Stomach (tissue), 8 donors: ENCODE measurements at regions not wholly inside any gene's neighbourhood (a gene's known extent, or its start where the extent isn't known, plus 50 kb on each side); places are given as distances from the start of the nearest gene placed in this dataset.

Experiments used
- DNase-seq, 2 donors: peaks; one replicate each; pipeline versions ENCODE4 v3.0.0 to v3.0.0-alpha.2; 2013 to 2019
- H3K27ac ChIP-seq, 5 donors: fragments of 200-600 bp in 4 of 5; sonication (generic) in 4 of 5; one replicate each; pipeline ENCODE4 v1.5.1; 2013 to 2019; ENCODE audit warnings: mild to moderate bottlenecking in 1 of 5, moderate library complexity in 1 of 5
- H3K27me3 ChIP-seq, 3 donors: fragments of 200-600 bp; sonication (generic); one replicate each; pipeline ENCODE4 v1.5.1; 2017 to 2019; ENCODE audit warnings: mixed run types in 1 of 3
- H3K36me3 ChIP-seq, 4 donors: fragments of 200-600 bp; sonication (generic); 1 replicate in 3 of 4; 2 replicates in 1 of 4; pipeline ENCODE4 v1.5.1; 2016 to 2019
- H3K4me1 ChIP-seq, 4 donors: fragments of 200-600 bp; sonication (generic); one replicate each; pipeline ENCODE4 v1.5.1; 2016 to 2019
- H3K4me3 ChIP-seq, 4 donors: fragments of 200-600 bp; sonication (generic) in 3 of 4; one replicate each; pipeline ENCODE4 v1.5.1; 2016 to 2019; ENCODE audit warnings: mild to moderate bottlenecking in 1 of 4
- H3K9me3 ChIP-seq, 4 donors: fragments of 200-600 bp; sonication (generic); one replicate each; pipeline ENCODE4 v1.5.1; 2016 to 2019
- EP300 ChIP-seq: sonication (generic); formaldehyde crosslinking; IDR thresholded peaks from one replicate; pipeline ENCODE4 v1.6.1; 2017; ENCODE audit warnings: antibody characterized with exemption
- POLR2A ChIP-seq, 4 donors: fragments of 450-650 bp; IDR thresholded peaks; one replicate each; pipeline ENCODE4 v1.6.1; 2016; ENCODE audit warnings: antibody characterized with exemption in 4 of 4, control low read depth in 2 of 4, mild to moderate bottlenecking in 1 of 4, moderate library complexity in 1 of 4
- POLR2AphosphoS5 ChIP-seq, 3 donors: sonication (generic); formaldehyde crosslinking; IDR thresholded peaks; one replicate each; pipeline ENCODE4 v1.6.1; 2016; ENCODE audit warnings: antibody characterized with exemption in 3 of 3
- WGBS, 5 donors: extraction: QIAGEN DNeasy Blood & Tissue Kit in 3 of 5; methylation state at CpG; one replicate each; pipeline versions ENCODE4 v1.1.5 to v1.1.7; 2013 to 2018; 5-methylcytosine and 5-hydroxymethylcytosine counted together
- intact Hi-C: fragments of 100-400 bp; cut with DNase I; formaldehyde crosslinking; loops from one replicate; pipeline ENCODE4 v1.15.1; 2023; ENCODE audit warnings: low total_unique reads
- TF ChIP-seq, protein P1 (sequence below), 7 experiments: fragments of 450-650 bp in 4 of 7; fragments of 200-600 bp in 3 of 7; sonication (generic) in 3 of 7; IDR thresholded peaks; one replicate each; pipeline ENCODE4 v1.5.1; 2016 to 2019; ENCODE audit warnings: antibody characterized with exemption in 7 of 7, control low read depth in 2 of 7, mild to moderate bottlenecking in 1 of 7
- donor health status: healthy with polysubstance abuse.
- donor health status: Bipolar disorder and iron deficiency.
- donor health status: healthy.

DNA sequence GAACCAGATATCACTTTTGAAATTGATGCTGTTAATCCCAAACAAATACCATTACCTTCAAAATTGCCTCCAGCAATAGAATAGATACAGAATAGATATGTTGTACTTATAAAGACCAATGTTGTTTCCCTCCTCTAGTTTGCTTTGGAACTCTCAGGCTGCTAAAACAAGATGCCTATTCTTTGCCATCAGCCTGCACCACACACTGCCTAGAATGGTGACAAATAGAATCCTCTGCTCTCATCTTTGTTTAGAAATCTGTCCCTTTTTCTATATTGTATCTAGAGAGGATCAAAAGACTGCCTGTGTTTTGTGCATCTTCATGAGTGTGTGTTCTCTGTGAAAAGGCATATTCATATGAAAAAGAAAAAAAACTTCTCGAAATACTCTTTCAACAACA is 349.2 kb upstream of the CCDC54 start:
- 36 to 82% (median 66%) methylated on average over 1 of the region's 1 CpG for WGBS, 5 donors
- no peaks in the 10 kb centered on the region for H3K27me3 ChIP-seq
- no peaks in the 10 kb centered on the region for H3K36me3 ChIP-seq
- H3K9me3 ChIP-seq: no peaks in the 10 kb centered on the region
- H3K27ac ChIP-seq: no peak overlapping the region
- DNase-seq: no peak
- H3K4me3 ChIP-seq: no peak overlapping the region
- intact Hi-C loops: no loop called here
- TF ChIP-seq POLR2AphosphoS5 (IDR thresholded peaks at IDR 0.05) (no peak), POLR2A (IDR thresholded peaks at IDR 0.05) (no peak), EP300 (no peak)
- TF ChIP-seq, protein P1, sequence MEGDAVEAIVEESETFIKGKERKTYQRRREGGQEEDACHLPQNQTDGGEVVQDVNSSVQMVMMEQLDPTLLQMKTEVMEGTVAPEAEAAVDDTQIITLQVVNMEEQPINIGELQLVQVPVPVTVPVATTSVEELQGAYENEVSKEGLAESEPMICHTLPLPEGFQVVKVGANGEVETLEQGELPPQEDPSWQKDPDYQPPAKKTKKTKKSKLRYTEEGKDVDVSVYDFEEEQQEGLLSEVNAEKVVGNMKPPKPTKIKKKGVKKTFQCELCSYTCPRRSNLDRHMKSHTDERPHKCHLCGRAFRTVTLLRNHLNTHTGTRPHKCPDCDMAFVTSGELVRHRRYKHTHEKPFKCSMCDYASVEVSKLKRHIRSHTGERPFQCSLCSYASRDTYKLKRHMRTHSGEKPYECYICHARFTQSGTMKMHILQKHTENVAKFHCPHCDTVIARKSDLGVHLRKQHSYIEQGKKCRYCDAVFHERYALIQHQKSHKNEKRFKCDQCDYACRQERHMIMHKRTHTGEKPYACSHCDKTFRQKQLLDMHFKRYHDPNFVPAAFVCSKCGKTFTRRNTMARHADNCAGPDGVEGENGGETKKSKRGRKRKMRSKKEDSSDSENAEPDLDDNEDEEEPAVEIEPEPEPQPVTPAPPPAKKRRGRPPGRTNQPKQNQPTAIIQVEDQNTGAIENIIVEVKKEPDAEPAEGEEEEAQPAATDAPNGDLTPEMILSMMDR (IDR thresholded peaks at IDR 0.05): no peak
- no peaks in the 10 kb centered on the region for H3K4me1 ChIP-seq

DNA sequence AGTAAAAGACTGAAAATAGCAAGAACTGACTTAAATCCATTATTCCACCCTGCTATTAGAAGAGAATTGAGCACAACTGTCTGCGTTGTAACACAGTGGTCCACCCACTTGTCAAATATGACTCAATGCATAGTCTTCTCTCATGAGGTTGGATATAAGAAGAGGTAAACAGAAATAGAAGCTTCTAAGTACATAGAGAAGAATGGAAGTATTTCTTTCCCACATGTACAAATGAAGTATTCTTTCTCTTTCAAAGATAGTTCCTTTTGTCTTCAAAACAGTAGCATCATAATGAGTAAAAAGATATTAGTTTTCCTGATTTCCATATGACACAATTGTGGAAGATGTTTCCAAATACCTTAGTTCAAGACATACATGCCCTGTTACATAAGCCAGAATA is 348.6 kb upstream of the CCDC54 start:
- WGBS, 5 donors: 69 to 91% (median 75%) methylated on average over 1 of the region's 1 CpG
- H3K4me3 ChIP-seq: no peak overlapping the region
- intact Hi-C loops: no loop called here
- no peaks in the 10 kb centered on the region for H3K4me1 ChIP-seq
- H3K27ac ChIP-seq: no peak overlapping the region
- H3K9me3 ChIP-seq: no peaks in the 10 kb centered on the region
- H3K27me3 ChIP-seq: no peaks in the 10 kb centered on the region
- H3K36me3 ChIP-seq: no peaks in the 10 kb centered on the region
- no peak for DNase-seq
- no peak for TF ChIP-seq POLR2AphosphoS5 (IDR thresholded peaks at IDR 0.05)
- TF ChIP-seq, protein P1 (IDR thresholded peaks at IDR 0.05): no peak
- TF ChIP-seq EP300: no peak
- no peak for TF ChIP-seq POLR2A (IDR thresholded peaks at IDR 0.05)

DNA sequence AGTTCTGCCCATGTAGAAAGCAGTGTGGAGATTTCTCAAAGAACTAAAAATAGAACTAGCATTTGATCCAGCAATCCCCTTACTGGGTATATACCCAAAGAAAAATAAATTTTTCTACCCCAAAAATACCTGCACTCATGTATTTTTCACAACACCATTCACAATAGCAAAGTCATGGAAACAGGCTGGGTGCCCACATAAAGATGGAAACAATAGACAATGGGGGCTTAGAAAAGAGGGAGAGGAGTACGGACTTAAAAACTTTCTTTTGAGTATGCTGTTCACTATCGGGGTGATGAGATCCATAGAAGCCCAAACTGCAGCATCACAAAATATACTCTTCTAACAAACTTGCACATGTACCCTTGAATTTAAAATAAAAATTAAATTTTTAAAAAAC is 345.1 kb upstream of the CCDC54 start:
- H3K4me3 ChIP-seq: no peak overlapping the region
- TF ChIP-seq POLR2A (IDR thresholded peaks at IDR 0.05) (no peak), POLR2AphosphoS5 (IDR thresholded peaks at IDR 0.05) (no peak), EP300 (no peak)
- TF ChIP-seq, protein P1 (IDR thresholded peaks at IDR 0.05): no peak
- H3K27ac ChIP-seq: no peak overlapping the region
- H3K27me3 ChIP-seq: no peaks in the 10 kb centered on the region
- no peaks in the 10 kb centered on the region for H3K36me3 ChIP-seq
- DNase-seq: no peak
- H3K9me3 ChIP-seq: peaks cover 0 to 15% (median 6%) of the 10 kb centered on the region in 4 donors
- intact Hi-C loops: no loop called here
- WGBS, 5 donors: 90 to 97% (median 94%) methylated on average over 2 of the region's 2 CpGs
- H3K4me1 ChIP-seq: no peaks in the 10 kb centered on the region

DNA sequence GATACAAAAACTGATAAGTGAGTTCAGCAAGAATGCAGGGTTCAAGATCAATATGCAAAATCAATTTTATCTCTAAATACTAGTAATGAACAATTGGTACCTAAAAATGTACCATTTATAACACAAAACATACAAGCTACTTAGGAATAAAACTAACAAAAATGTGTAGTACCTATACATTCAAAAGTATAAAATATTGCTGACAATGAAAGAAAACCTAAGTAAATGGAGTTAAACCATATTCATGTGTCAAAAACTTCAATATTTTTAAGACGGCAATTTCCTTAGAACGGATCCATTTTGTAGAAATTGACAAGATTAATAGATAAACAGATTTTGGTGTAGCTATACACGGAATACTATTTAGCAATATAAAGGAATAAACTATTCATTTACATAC is 343.1 kb upstream of the CCDC54 start:
- 74 to 91% (median 78%) methylated on average over 3 of the region's 3 CpGs for WGBS, 5 donors
- H3K36me3 ChIP-seq: no peaks in the 10 kb centered on the region
- no peaks in the 10 kb centered on the region for H3K27me3 ChIP-seq
- no peak for DNase-seq
- H3K27ac ChIP-seq: no peak overlapping the region
- no peak for TF ChIP-seq POLR2A (IDR thresholded peaks at IDR 0.05)
- TF ChIP-seq, protein P1 (IDR thresholded peaks at IDR 0.05): no peak
- TF ChIP-seq EP300: no peak
- no peak for TF ChIP-seq POLR2AphosphoS5 (IDR thresholded peaks at IDR 0.05)
- no peaks in the 10 kb centered on the region for H3K4me1 ChIP-seq
- H3K9me3 ChIP-seq: peaks cover 0 to 26% (median 17%) of the 10 kb centered on the region in 4 donors
- intact Hi-C loops: no loop called here
- no peak overlapping the region for H3K4me3 ChIP-seq
